Lower leg skin (tissue), 4 donors: ENCODE measurements at regions not wholly inside any gene's neighbourhood (a gene's known extent, or its start where the extent isn't known, plus 50 kb on each side); places are given as distances from the start of the nearest gene placed in this dataset.

ENCODE experiments used
- DNase-seq, 2 donors: peaks; one replicate each; pipeline ENCODE4 v3.0.0-alpha.2; 2019; ENCODE audit warnings: low spot score in 2 of 2
- H3K4me3 ChIP-seq: fragments of 200-600 bp; sonication (generic); 2 replicates; pipeline ENCODE4 v1.5.1; 2017; ENCODE audit warnings: mild to moderate bottlenecking, low read depth; ENCODE audit not compliant: poor library complexity, severe bottlenecking
- CTCF ChIP-seq, 3 donors: fragments of 450-650 bp; IDR thresholded peaks; one replicate each; pipeline ENCODE4 v1.5.1; 2016; ENCODE audit warnings: antibody characterized with exemption in 3 of 3, mild to moderate bottlenecking in 3 of 3, moderate library complexity in 2 of 3
- POLR2A ChIP-seq, 2 donors: fragments of 450-650 bp; IDR thresholded peaks; one replicate each; pipeline ENCODE4 v1.6.1; 2016 to 2017; ENCODE audit warnings: antibody characterized with exemption in 2 of 2, mild to moderate bottlenecking in 1 of 2, moderate library complexity in 1 of 2
- WGBS, 2 donors: methylation state at CpG; one replicate each; pipeline ENCODE4 v1.1.5; 2018; 5-methylcytosine and 5-hydroxymethylcytosine counted together
- intact Hi-C: fragments of 100-400 bp; cut with DNase I; formaldehyde crosslinking; loops from one replicate; pipeline ENCODE4 v1.15.0; 2023; ENCODE audit warnings: low total_unique reads

DNA sequence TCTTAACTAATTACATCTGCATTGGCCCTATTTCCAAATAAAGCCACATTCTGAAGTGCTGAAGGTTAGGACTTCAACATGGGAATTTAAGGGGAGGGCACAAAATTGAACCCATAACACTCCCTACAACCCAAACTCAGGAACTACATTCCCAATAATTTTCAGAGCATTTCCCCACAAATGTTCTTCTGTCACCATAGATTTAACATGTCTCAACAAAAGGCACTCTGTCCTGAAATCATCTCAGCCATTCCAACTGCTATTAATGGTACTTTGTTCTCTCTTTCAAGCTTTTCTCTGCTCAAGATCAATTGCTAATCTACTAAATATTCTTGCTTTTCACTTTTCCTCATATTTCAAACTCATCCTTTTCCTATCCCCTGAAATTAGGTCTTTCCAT, 74.0 kb upstream of the SOX1 start:
- H3K4me3 ChIP-seq, result no peak overlapping the region
- DNase-seq, result no peak
- no peak for TF ChIP-seq POLR2A (IDR thresholded peaks at IDR 0.05)
- no peak for TF ChIP-seq CTCF (IDR thresholded peaks at IDR 0.05)
- intact Hi-C loops, result no loop called here

DNA sequence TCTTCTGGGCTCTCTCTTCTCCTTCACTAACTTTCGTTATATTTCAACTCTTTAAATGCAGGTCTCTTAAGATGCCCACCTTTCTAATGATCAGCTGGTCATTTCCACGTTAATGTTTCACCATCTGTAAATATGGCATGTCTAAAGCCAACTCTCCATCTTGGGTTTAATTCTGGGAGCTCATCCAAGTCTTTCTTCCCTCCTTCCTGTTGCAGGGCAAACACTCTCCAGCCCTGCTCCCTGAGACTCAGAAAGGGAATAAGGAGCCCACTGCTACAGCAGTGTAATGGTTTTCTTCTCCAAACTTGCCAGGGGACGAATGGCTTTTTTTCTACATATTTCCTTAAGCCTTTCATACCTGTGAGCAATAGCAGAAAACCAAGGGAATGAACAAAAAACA, 73.3 kb upstream of the SOX1 start:
- DNase-seq, result no peak
- intact Hi-C loops, result no loop called here
- H3K4me3 ChIP-seq, result no peak overlapping the region
- WGBS, 2 donors, result 57 to 62% methylated on average over 3 of the region's 3 CpGs
- TF ChIP-seq POLR2A (IDR thresholded peaks at IDR 0.05), result no peak

- intact Hi-C loops, result no loop called here
- 82 to 83% methylated on average over 11 of the region's 11 CpGs for WGBS, 2 donors
- TF ChIP-seq CTCF (IDR thresholded peaks at IDR 0.05) (no peak), POLR2A (IDR thresholded peaks at IDR 0.05) (no peak)
- DNase-seq, result no peak
- H3K4me3 ChIP-seq, result no peak overlapping the region
These were observed 72.4 kb upstream of the SOX1 start for GRCh38 chr13:111994578-111994977.

DNA sequence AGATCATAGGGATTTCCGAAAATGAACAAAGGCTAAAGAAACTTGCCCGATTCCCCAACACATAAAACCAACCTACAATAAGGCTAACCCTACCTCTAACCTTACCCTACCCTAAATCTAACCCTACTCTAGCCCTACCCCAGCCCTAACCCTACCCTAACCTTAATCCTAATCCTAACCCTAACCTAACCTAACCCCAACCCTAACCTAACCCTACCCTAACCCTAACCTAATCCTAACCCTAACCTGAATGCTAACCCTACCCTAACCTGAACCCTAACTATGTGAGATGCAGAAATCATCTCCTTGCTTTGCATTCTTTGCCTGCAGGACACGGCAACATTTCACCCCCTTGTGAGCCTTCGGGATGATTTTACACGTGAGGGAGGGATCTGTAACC, 67.6 kb upstream of the SOX1 start:
- intact Hi-C loops, result no loop called here
- no peak for TF ChIP-seq CTCF (IDR thresholded peaks at IDR 0.05)
- TF ChIP-seq POLR2A (IDR thresholded peaks at IDR 0.05), result no peak
- no peak for DNase-seq
- 66 to 79% methylated on average over 5 of the region's 5 CpGs for WGBS, 2 donors
- H3K4me3 ChIP-seq, result no peak overlapping the region

DNA sequence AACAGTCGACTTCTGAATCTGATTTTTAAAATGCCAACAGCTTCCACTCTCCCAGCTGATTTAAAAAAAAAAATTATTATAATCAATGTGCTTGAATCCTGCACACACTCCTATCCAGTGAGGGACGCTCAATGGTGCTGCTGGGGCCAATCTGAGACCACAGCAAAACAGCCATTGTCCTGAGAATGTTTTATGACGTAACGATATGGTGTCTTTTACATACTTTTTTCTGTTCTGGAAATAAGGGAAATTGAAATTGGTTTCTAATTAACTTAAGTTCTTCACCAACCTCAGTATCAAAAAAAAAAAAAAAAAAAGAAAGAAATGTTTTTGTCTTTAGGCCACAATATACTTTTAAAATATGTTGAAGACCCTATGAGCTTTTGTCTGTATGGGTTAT, 66.1 kb upstream of the SOX1 start:
- TF ChIP-seq POLR2A (IDR thresholded peaks at IDR 0.05), result no peak
- no peak for TF ChIP-seq CTCF (IDR thresholded peaks at IDR 0.05)
- H3K4me3 ChIP-seq, result no peak overlapping the region
- DNase-seq, result no peak
- intact Hi-C loops, result no loop called here
- WGBS, 2 donors, result 91 to 93% methylated on average over 4 of the region's 4 CpGs

- no peak overlapping the region for H3K4me3 ChIP-seq
- TF ChIP-seq CTCF (IDR thresholded peaks at IDR 0.05), result no peak
- TF ChIP-seq POLR2A (IDR thresholded peaks at IDR 0.05), result no peak
- DNase-seq, result no peak
- intact Hi-C loops, result no loop called here
- 89 to 90% methylated on average over 5 of the region's 5 CpGs for WGBS, 2 donors
These were observed 65.4 kb upstream of the SOX1 start for GRCh38 chr13:112001571-112001970.
